Embryonic facial prominence (tissue), 1 donor: ENCODE measurements at regions not wholly inside any gene's neighbourhood (a gene's known extent, or its start where the extent isn't known, plus 50 kb on each side); places are given as distances from the start of the nearest gene placed in this dataset.

Experiments
- DNase-seq: peaks from one replicate; pipeline ENCODE4 v3.0.0-alpha.2; 2016; ENCODE audit errors: extremely low spot score

- DNase-seq = no peak
These were observed 628.9 kb downstream of the DIAPH3 start for GRCh38 chr13:59534806-59535205.

- no peak for DNase-seq
These were observed 626.2 kb downstream of the DIAPH3 start for GRCh38 chr13:59537500-59537899.

- no peak for DNase-seq
These were observed 625.2 kb downstream of the DIAPH3 start for GRCh38 chr13:59538512-59538911.

GRCh38 chr13:59542303-59542702 is 621.4 kb downstream of the DIAPH3 start:
- DNase-seq = no peak

GRCh38 chr13:59543418-59543817 is 620.3 kb downstream of the DIAPH3 start:
- no peak for DNase-seq

GRCh38 chr13:59545007-59545406 is 618.7 kb downstream of the DIAPH3 start:
- DNase-seq = no peak

- DNase-seq = no peak
These were observed 617.5 kb downstream of the DIAPH3 start for GRCh38 chr13:59546178-59546577.

GRCh38 chr13:59547950-59548349 is 615.8 kb downstream of the DIAPH3 start:
- DNase-seq = no peak

GRCh38 chr13:59562924-59563323 is 600.8 kb downstream of the DIAPH3 start:
- DNase-seq = no peak

- no peak for DNase-seq
These were observed 597.2 kb downstream of the DIAPH3 start for GRCh38 chr13:59566561-59566960.

- no peak for DNase-seq
These were observed 595.4 kb downstream of the DIAPH3 start for GRCh38 chr13:59568306-59568705.

GRCh38 chr13:59570204-59570603 is 593.5 kb downstream of the DIAPH3 start:
- no peak for DNase-seq

GRCh38 chr13:59584101-59584500 is 579.6 kb downstream of the DIAPH3 start:
- DNase-seq = no peak

- DNase-seq = no peak
These were observed 578.7 kb downstream of the DIAPH3 start for GRCh38 chr13:59584761-59585670.

- no peak for DNase-seq
These were observed 576.7 kb downstream of the DIAPH3 start for GRCh38 chr13:59587030-59587429.

- no peak for DNase-seq
These were observed 575.6 kb downstream of the DIAPH3 start for GRCh38 chr13:59587971-59588716.

- DNase-seq = no peak
These were observed 575.0 kb downstream of the DIAPH3 start for GRCh38 chr13:59588717-59589067.

GRCh38 chr13:59601993-59602392 is 561.7 kb downstream of the DIAPH3 start:
- no peak for DNase-seq

GRCh38 chr13:59603646-59604045 is 560.1 kb downstream of the DIAPH3 start:
- no peak for DNase-seq

GRCh38 chr13:59607172-59607571 is 556.6 kb downstream of the DIAPH3 start:
- no peak for DNase-seq

GRCh38 chr13:59607780-59608233 is 555.9 kb downstream of the DIAPH3 start:
- DNase-seq = no peak

GRCh38 chr13:59609421-59609820 is 554.3 kb downstream of the DIAPH3 start:
- no peak for DNase-seq
